ENCODE measurements at regions not wholly inside any gene's neighbourhood (a gene's known extent, or its start where the extent isn't known, plus 50 kb on each side); places are given as distances from the start of the nearest gene placed in this dataset.

DNA sequence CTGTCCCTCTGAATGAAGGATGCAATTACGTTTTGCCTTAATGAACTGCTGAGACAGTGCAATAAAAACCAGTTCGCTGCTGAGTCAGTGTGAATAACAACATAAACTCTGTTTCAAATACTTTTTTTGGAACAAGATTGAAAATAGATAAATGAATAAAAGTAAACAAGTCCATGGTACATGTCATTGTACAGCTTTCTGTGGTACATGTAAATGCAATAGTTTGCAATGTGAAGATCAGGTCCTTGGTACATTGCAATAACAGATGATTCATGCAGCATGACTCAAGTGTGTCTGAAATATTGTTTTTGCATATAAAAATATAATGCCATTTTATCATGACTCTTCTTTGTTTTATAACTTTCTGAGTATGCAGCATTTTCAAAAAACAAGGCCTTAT lies 193.4 kb upstream of the PACRGL start:
- TF ChIP-seq, protein P1, sequence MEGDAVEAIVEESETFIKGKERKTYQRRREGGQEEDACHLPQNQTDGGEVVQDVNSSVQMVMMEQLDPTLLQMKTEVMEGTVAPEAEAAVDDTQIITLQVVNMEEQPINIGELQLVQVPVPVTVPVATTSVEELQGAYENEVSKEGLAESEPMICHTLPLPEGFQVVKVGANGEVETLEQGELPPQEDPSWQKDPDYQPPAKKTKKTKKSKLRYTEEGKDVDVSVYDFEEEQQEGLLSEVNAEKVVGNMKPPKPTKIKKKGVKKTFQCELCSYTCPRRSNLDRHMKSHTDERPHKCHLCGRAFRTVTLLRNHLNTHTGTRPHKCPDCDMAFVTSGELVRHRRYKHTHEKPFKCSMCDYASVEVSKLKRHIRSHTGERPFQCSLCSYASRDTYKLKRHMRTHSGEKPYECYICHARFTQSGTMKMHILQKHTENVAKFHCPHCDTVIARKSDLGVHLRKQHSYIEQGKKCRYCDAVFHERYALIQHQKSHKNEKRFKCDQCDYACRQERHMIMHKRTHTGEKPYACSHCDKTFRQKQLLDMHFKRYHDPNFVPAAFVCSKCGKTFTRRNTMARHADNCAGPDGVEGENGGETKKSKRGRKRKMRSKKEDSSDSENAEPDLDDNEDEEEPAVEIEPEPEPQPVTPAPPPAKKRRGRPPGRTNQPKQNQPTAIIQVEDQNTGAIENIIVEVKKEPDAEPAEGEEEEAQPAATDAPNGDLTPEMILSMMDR (IDR thresholded peaks at IDR 0.05), result no peak
- TF ChIP-seq POLR2A (IDR thresholded peaks at IDR 0.05), result no peak
- WGBS, 2 donors, result 84 to 87% methylated on average over 2 of the region's 2 CpGs
- H3K4me1 ChIP-seq, result no peaks in the 10 kb centered on the region

GRCh38 chr4:20509315-20509714 lies 190.9 kb upstream of the PACRGL start:
- Histone ChIP-seq H3K27ac (no peak overlapping the region), H3K36me3 (ENCODE audit: low read depth, missing control alignments) (no peaks in the 10 kb centered on the region), H3K4me1 (peaks cover 11% of the 10 kb centered on the region), H3K27me3 (no peaks in the 10 kb centered on the region), H3K9me3 (no peaks in the 10 kb centered on the region), H3K4me3 (no peak overlapping the region)
- TF ChIP-seq, protein P1 (IDR thresholded peaks at IDR 0.05), result no peak
- no peak for TF ChIP-seq POLR2A (IDR thresholded peaks at IDR 0.05)
- no peak for DNase-seq
- intact Hi-C loops (cut with DNase I; ENCODE audit: low total_unique reads), result no loop called here
- 80% methylated on average over 2 of the region's 2 CpGs for WGBS, 2 donors

More for the DNA sequence above, 193.4 kb upstream of the PACRGL start:
- H3K9me3 ChIP-seq, result no peaks in the 10 kb centered on the region
- no peak overlapping the region for H3K4me3 ChIP-seq
- no peaks in the 10 kb centered on the region for H3K27me3 ChIP-seq
- H3K36me3 ChIP-seq (ENCODE audit: low read depth, missing control alignments), result no peaks in the 10 kb centered on the region
- no peak overlapping the region for H3K27ac ChIP-seq
- no peak for DNase-seq
- intact Hi-C loops (cut with DNase I; ENCODE audit: low total_unique reads), result no loop called here

GRCh38 chr4:20512033-20512792 lies 188.0 kb upstream of the PACRGL start:
- intact Hi-C loops (cut with DNase I; ENCODE audit: low total_unique reads), result no loop called here
- H3K4me1 ChIP-seq, result peaks cover 11% of the 10 kb centered on the region
- no peak for TF ChIP-seq POLR2A (IDR thresholded peaks at IDR 0.05)
- TF ChIP-seq, protein P1 (IDR thresholded peaks at IDR 0.05), result no peak
- H3K9me3 ChIP-seq, result no peaks in the 10 kb centered on the region
- no peaks in the 10 kb centered on the region for H3K36me3 ChIP-seq (ENCODE audit: low read depth, missing control alignments)
- no peaks in the 10 kb centered on the region for H3K27me3 ChIP-seq
- WGBS, 2 donors, result 54 to 55% methylated on average over 7 of the region's 7 CpGs
- H3K4me3 ChIP-seq, result no peak overlapping the region
- DNase-seq, result no peak
- H3K27ac ChIP-seq, result peak overlapping the region in 1 of 2 donors; percentile 38

GRCh38 chr4:20512985-20513384 lies 187.3 kb upstream of the PACRGL start:
- Histone ChIP-seq H3K4me1 (peaks cover 11% of the 10 kb centered on the region), H3K36me3 (ENCODE audit: low read depth, missing control alignments) (no peaks in the 10 kb centered on the region), H3K27me3 (no peaks in the 10 kb centered on the region), H3K27ac (no peak overlapping the region), H3K9me3 (no peaks in the 10 kb centered on the region), H3K4me3 (no peak overlapping the region)
- intact Hi-C loops (cut with DNase I; ENCODE audit: low total_unique reads), result no loop called here
- 51 to 64% methylated on average over 5 of the region's 5 CpGs for WGBS, 2 donors
- DNase-seq, result no peak
- no peak for TF ChIP-seq POLR2A (IDR thresholded peaks at IDR 0.05)
- TF ChIP-seq, protein P1 (IDR thresholded peaks at IDR 0.05), result no peak

DNA sequence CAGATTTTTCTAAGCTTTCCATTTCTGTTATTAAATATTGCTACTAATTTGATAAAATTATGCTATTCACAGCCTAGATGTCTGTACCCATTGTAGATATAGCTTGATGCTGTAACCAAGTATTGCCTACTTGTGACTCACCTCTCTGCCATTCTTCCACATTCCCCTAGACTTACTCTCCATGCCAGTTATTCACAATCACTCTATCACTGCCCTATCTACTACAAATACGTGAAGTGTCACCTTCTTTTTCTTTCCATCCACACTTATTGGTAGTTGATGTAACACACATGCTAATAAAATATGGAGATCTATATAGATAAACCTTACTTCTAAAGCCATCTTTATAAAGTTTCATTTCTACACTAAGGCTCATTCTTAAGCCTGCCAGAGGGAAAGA lies 179.4 kb upstream of the PACRGL start:
- intact Hi-C loops (cut with DNase I; ENCODE audit: low total_unique reads), result no loop called here
- Histone ChIP-seq H3K9me3 (no peaks in the 10 kb centered on the region), H3K4me1 (no peaks in the 10 kb centered on the region), H3K27me3 (no peaks in the 10 kb centered on the region), H3K36me3 (ENCODE audit: low read depth, missing control alignments) (no peaks in the 10 kb centered on the region), H3K4me3 (no peak overlapping the region), H3K27ac (no peak overlapping the region)
- DNase-seq, result no peak
- TF ChIP-seq, protein P1 (IDR thresholded peaks at IDR 0.05), result no peak
- no peak for TF ChIP-seq POLR2A (IDR thresholded peaks at IDR 0.05)
- WGBS, 2 donors, result 75 to 79% methylated on average over 1 of the region's 1 CpG
